GM23338 (cell line): ENCODE measurements at regions not wholly inside any gene's neighbourhood (a gene's known extent, or its start where the extent isn't known, plus 50 kb on each side); places are given as distances from the start of the nearest gene placed in this dataset.

Source experiments
- CREB1 ChIP-seq: fragments of 250-450 bp; sonication (Bioruptor Pico); IDR thresholded peaks from 2 replicates; pipeline ENCODE4 v1.5.0; 2020; ENCODE audit warnings: low read depth, mild to moderate bottlenecking, moderate library complexity
- EZH2 ChIP-seq: fragments of 200-600 bp; sonication (generic); IDR thresholded peaks from one replicate; pipeline ENCODE4 v1.8.0; 2017; ENCODE audit warnings: antibody characterized with exemption, mild to moderate bottlenecking, low read depth; ENCODE audit not compliant: unreplicated experiment
- EZH2phosphoT487 ChIP-seq: fragments of 200-600 bp; sonication (generic); IDR thresholded peaks from one replicate; pipeline ENCODE4 v1.8.1; 2018; ENCODE audit warnings: antibody characterized with exemption; ENCODE audit not compliant: unreplicated experiment
- JUNB ChIP-seq: IDR thresholded peaks from one replicate; pipeline ENCODE4 v1.6.1; 2016; ENCODE audit warnings: antibody characterized with exemption; ENCODE audit not compliant: unreplicated experiment
- NANOG ChIP-seq: IDR thresholded peaks from 2 replicates; pipeline ENCODE4 v1.6.1; 2016; ENCODE audit warnings: antibody characterized with exemption, borderline replicate concordance
- POLR2AphosphoS5 ChIP-seq: IDR thresholded peaks from 2 replicates; pipeline ENCODE4 v1.6.1; 2016; ENCODE audit warnings: antibody characterized with exemption, low read depth
- STAT1 ChIP-seq: IDR thresholded peaks from one replicate; pipeline ENCODE4 v1.6.1; 2016; ENCODE audit warnings: antibody characterized with exemption; ENCODE audit not compliant: unreplicated experiment
- ZNF114 ChIP-seq: fragments of 250-450 bp; sonication (Bioruptor Pico); IDR thresholded peaks from 2 replicates; pipeline ENCODE4 v1.5.0; 2020; ENCODE audit warnings: mild to moderate bottlenecking, moderate library complexity
- ZNF331 ChIP-seq: fragments of 250-450 bp; sonication (Bioruptor Pico); IDR thresholded peaks from 2 replicates; pipeline ENCODE4 v1.5.0; 2020; ENCODE audit warnings: low read depth, mild to moderate bottlenecking, moderate library complexity
- TF ChIP-seq, protein P1 (sequence below), 2 experiments: fragments of 200-600 bp in 1 of 2; sonication (generic) in 1 of 2; conservative IDR thresholded peaks; 2 replicates each; pipeline versions ENCODE4 v1.5.1 to v1.6.1; 2016 to 2017; ENCODE audit warnings: antibody characterized with exemption in 2 of 2, low read depth in 2 of 2, mild to moderate bottlenecking in 2 of 2, moderate library complexity in 1 of 2
- TF ChIP-seq, protein P2 (sequence below): IDR thresholded peaks from one replicate; pipeline ENCODE4 v1.6.1; 2018; ENCODE audit warnings: antibody characterized with exemption; ENCODE audit not compliant: unreplicated experiment
- TF ChIP-seq, protein P3 (sequence below): IDR thresholded peaks from 2 replicates; pipeline ENCODE4 v1.6.1; 2016; ENCODE audit warnings: antibody characterized with exemption
- TF ChIP-seq, protein P4 (sequence below): fragments of 250-450 bp; sonication (Bioruptor Pico); IDR thresholded peaks from 2 replicates; pipeline ENCODE4 v1.5.0; 2020; ENCODE audit warnings: mild to moderate bottlenecking, moderate library complexity

DNA sequence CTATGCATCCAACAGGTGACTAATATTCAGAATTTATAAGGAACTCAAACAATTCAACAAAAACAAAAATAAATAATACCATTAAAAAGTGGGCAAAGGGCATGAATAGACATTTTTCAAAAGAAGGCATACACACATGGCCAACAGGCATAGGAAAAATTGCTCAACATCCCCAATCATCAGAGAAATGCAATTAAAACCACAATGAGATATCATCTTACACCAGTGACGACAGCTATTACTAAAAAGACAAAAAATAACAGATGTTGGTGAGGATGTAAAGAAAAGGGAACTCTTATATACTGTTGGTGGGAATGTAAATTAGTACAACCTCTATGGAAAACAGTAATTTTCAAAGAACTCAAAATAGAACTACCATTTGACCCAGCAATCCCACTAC, 250.4 kb upstream of the N4BP1 start:
- TF ChIP-seq EZH2phosphoT487 (no peak), EZH2 (no peak), POLR2AphosphoS5 (no peak), JUNB (no peak), STAT1 (no peak), NANOG (no peak), CREB1 (CRISPR knock-in tag) (no peak), ZNF331 (CRISPR knock-in tag) (no peak), ZNF114 (CRISPR knock-in tag) (no peak)
- TF ChIP-seq, protein P1, sequence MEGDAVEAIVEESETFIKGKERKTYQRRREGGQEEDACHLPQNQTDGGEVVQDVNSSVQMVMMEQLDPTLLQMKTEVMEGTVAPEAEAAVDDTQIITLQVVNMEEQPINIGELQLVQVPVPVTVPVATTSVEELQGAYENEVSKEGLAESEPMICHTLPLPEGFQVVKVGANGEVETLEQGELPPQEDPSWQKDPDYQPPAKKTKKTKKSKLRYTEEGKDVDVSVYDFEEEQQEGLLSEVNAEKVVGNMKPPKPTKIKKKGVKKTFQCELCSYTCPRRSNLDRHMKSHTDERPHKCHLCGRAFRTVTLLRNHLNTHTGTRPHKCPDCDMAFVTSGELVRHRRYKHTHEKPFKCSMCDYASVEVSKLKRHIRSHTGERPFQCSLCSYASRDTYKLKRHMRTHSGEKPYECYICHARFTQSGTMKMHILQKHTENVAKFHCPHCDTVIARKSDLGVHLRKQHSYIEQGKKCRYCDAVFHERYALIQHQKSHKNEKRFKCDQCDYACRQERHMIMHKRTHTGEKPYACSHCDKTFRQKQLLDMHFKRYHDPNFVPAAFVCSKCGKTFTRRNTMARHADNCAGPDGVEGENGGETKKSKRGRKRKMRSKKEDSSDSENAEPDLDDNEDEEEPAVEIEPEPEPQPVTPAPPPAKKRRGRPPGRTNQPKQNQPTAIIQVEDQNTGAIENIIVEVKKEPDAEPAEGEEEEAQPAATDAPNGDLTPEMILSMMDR (conservative IDR thresholded peaks at IDR 0.05; ENCODE audit: low read depth in 2 of 2) = no peak
- TF ChIP-seq, protein P2, sequence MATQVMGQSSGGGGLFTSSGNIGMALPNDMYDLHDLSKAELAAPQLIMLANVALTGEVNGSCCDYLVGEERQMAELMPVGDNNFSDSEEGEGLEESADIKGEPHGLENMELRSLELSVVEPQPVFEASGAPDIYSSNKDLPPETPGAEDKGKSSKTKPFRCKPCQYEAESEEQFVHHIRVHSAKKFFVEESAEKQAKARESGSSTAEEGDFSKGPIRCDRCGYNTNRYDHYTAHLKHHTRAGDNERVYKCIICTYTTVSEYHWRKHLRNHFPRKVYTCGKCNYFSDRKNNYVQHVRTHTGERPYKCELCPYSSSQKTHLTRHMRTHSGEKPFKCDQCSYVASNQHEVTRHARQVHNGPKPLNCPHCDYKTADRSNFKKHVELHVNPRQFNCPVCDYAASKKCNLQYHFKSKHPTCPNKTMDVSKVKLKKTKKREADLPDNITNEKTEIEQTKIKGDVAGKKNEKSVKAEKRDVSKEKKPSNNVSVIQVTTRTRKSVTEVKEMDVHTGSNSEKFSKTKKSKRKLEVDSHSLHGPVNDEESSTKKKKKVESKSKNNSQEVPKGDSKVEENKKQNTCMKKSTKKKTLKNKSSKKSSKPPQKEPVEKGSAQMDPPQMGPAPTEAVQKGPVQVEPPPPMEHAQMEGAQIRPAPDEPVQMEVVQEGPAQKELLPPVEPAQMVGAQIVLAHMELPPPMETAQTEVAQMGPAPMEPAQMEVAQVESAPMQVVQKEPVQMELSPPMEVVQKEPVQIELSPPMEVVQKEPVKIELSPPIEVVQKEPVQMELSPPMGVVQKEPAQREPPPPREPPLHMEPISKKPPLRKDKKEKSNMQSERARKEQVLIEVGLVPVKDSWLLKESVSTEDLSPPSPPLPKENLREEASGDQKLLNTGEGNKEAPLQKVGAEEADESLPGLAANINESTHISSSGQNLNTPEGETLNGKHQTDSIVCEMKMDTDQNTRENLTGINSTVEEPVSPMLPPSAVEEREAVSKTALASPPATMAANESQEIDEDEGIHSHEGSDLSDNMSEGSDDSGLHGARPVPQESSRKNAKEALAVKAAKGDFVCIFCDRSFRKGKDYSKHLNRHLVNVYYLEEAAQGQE = no peak
- TF ChIP-seq, protein P3, sequence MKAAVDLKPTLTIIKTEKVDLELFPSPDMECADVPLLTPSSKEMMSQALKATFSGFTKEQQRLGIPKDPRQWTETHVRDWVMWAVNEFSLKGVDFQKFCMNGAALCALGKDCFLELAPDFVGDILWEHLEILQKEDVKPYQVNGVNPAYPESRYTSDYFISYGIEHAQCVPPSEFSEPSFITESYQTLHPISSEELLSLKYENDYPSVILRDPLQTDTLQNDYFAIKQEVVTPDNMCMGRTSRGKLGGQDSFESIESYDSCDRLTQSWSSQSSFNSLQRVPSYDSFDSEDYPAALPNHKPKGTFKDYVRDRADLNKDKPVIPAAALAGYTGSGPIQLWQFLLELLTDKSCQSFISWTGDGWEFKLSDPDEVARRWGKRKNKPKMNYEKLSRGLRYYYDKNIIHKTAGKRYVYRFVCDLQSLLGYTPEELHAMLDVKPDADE = no peak
- TF ChIP-seq, protein P4, sequence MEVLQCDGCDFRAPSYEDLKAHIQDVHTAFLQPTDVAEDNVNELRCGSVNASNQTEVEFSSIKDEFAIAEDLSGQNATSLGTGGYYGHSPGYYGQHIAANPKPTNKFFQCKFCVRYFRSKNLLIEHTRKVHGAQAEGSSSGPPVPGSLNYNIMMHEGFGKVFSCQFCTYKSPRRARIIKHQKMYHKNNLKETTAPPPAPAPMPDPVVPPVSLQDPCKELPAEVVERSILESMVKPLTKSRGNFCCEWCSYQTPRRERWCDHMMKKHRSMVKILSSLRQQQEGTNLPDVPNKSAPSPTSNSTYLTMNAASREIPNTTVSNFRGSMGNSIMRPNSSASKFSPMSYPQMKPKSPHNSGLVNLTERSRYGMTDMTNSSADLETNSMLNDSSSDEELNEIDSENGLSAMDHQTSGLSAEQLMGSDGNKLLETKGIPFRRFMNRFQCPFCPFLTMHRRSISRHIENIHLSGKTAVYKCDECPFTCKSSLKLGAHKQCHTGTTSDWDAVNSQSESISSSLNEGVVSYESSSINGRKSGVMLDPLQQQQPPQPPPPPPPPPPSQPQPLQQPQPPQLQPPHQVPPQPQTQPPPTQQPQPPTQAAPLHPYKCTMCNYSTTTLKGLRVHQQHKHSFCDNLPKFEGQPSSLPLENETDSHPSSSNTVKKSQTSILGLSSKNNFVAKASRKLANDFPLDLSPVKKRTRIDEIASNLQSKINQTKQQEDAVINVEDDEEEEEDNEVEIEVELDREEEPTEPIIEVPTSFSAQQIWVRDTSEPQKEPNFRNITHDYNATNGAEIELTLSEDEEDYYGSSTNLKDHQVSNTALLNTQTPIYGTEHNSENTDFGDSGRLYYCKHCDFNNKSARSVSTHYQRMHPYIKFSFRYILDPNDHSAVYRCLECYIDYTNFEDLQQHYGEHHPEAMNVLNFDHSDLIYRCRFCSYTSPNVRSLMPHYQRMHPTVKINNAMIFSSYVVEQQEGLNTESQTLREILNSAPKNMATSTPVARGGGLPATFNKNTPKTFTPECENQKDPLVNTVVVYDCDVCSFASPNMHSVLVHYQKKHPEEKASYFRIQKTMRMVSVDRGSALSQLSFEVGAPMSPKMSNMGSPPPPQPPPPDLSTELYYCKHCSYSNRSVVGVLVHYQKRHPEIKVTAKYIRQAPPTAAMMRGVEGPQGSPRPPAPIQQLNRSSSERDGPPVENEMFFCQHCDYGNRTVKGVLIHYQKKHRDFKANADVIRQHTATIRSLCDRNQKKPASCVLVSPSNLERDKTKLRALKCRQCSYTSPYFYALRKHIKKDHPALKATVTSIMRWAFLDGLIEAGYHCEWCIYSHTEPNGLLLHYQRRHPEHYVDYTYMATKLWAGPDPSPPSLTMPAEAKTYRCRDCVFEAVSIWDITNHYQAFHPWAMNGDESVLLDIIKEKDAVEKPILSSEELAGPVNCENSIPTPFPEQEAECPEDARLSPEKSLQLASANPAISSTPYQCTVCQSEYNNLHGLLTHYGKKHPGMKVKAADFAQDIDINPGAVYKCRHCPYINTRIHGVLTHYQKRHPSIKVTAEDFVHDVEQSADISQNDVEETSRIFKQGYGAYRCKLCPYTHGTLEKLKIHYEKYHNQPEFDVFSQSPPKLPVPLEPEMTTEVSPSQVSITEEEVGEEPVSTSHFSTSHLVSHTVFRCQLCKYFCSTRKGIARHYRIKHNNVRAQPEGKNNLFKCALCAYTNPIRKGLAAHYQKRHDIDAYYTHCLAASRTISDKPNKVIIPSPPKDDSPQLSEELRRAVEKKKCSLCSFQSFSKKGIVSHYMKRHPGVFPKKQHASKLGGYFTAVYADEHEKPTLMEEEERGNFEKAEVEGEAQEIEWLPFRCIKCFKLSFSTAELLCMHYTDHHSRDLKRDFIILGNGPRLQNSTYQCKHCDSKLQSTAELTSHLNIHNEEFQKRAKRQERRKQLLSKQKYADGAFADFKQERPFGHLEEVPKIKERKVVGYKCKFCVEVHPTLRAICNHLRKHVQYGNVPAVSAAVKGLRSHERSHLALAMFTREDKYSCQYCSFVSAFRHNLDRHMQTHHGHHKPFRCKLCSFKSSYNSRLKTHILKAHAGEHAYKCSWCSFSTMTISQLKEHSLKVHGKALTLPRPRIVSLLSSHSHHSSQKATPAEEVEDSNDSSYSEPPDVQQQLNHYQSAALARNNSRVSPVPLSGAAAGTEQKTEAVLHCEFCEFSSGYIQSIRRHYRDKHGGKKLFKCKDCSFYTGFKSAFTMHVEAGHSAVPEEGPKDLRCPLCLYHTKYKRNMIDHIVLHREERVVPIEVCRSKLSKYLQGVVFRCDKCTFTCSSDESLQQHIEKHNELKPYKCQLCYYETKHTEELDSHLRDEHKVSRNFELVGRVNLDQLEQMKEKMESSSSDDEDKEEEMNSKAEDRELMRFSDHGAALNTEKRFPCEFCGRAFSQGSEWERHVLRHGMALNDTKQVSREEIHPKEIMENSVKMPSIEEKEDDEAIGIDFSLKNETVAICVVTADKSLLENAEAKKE (CRISPR knock-in tag) = no peak
